GM12874 (cell line): ENCODE measurements at regions not wholly inside any gene's neighbourhood (a gene's known extent, or its start where the extent isn't known, plus 50 kb on each side); places are given as distances from the start of the nearest gene placed in this dataset.
A peak's percentile ranks its signal among the peaks of the same experiment; 100 is the strongest.

Experiments used
- TF ChIP-seq, protein P1 (sequence below): IDR thresholded peaks from 2 replicates; pipeline ENCODE4 v1.5.1; 2011; ENCODE audit warnings: low read depth, mild to moderate bottlenecking, control low read depth, low read length, moderate library complexity; ENCODE audit not compliant: insufficient read depth

DNA sequence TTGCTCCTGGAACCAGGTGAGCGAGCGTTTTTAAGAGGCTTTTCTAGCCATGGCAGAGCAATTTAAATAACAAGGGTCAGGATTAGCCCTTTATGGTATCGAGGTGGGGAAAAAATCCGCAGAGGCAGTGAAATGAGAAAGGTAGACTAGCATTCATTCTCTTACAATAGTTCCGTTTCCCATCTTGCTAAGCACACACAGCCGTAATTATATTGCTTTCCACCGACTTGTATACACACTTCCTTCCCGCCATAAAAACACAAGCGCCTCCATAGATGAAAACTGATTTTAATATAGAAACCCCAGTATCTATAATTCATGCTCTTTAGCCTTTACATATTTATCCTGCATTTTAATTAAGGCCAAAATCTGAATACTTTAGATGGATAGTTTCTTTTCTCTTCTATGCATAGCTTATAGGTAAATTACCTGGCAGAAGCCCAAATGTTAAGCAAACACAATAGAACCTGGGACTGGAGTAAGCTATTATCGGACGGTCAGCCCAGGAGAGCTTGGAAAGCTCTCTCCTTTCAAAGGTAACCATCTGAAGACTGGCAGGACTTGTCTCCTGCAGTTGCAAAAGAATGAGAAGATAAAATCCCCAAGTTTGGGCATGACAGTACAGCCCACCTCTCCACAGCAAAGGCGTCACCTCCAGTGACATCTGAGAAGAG lies 90.9 kb upstream of the MC3R start:
- TF ChIP-seq, protein P1, sequence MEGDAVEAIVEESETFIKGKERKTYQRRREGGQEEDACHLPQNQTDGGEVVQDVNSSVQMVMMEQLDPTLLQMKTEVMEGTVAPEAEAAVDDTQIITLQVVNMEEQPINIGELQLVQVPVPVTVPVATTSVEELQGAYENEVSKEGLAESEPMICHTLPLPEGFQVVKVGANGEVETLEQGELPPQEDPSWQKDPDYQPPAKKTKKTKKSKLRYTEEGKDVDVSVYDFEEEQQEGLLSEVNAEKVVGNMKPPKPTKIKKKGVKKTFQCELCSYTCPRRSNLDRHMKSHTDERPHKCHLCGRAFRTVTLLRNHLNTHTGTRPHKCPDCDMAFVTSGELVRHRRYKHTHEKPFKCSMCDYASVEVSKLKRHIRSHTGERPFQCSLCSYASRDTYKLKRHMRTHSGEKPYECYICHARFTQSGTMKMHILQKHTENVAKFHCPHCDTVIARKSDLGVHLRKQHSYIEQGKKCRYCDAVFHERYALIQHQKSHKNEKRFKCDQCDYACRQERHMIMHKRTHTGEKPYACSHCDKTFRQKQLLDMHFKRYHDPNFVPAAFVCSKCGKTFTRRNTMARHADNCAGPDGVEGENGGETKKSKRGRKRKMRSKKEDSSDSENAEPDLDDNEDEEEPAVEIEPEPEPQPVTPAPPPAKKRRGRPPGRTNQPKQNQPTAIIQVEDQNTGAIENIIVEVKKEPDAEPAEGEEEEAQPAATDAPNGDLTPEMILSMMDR, result no peak

DNA sequence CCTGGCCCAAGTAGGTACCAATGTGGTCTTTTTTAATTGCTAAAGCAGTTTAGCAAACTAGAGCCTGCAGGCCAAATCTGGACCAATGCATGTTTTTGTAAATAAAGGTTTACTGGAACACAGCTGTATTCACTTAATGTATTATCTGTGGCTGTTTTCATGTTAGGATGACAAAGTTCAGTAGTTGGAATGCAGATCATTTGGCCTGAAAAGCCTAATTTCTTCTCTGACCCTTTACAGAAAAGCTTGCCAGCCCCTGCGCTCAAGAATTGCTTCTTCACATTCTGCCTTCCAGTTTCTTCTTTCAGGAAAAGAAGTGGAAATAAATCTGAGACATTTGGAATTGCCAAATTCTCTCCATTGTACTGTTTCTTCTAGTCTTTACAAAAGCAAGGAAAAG lies 90.0 kb upstream of the MC3R start:
- TF ChIP-seq, protein P1, result no peak

DNA sequence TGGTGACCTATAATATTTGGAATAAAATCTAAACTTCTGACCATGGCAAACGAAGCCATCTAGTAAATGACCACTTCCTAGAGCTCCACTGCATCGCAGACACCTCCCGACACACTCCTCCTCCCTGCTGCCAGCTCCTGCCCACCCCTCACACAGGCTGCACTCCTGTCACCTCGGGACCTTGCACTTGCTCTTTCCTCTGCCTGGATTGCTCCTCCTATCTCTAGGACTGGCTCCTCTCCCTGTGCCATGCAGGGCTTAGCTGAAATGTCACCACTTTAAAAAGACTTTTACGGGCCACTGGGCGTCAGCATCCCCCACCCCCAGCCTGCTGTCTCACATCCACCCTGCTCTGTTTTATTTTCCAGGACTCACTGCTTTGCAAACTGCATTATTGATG lies 87.6 kb upstream of the MC3R start:
- TF ChIP-seq, protein P1, result no peak

DNA sequence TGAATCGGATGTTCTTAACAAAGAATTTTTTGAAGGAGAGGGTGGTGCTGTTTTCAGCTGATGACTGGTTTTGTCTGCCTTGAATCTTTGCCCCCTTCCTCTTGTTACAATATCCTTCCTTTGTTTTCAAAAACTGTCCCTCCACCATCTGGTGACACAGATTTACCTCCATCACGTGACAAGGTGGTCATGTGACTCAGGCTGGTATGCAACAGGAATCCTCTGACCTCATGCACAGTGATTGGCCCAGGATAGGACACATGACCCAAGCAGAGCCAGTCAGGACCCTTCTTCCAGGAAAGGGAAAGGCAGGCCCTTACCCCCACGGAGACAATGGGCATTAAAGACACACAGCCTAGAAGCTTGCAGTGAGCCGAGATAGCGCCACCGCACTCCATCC lies 84.7 kb upstream of the MC3R start:
- TF ChIP-seq, protein P1, result no peak

DNA sequence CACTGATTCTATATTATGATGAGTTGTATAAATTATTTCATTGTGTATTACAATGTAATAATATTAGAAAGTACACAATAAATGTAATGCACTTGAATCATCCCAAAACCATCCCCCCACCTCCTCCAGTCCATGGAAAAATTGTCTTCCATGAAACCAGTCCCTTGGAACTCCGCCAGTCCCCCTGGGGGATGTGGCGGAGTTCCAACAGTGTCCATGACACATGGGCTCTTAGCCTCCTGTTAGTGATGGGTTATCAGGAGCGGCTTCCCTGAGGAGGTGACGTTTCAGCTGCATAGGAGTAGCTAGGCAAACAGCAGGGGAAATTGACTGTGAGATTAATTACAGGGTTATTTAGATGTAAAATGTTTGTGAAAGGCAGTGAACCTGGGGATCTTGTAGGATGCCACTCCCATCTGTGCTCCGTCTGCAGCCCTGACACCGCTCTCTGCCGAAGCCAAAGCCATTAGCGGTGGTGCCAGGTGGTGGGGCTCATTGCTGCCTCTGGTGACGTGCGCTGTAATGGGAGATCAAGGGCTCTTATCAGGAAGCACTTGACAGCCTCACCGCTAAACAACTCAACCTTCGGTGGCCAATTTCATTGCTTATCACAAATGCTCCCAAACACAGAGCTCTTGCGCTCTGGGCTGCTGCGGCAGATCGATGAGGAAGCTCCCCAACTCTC lies 81.6 kb upstream of the MC3R start:
- TF ChIP-seq, protein P1, result no peak

DNA sequence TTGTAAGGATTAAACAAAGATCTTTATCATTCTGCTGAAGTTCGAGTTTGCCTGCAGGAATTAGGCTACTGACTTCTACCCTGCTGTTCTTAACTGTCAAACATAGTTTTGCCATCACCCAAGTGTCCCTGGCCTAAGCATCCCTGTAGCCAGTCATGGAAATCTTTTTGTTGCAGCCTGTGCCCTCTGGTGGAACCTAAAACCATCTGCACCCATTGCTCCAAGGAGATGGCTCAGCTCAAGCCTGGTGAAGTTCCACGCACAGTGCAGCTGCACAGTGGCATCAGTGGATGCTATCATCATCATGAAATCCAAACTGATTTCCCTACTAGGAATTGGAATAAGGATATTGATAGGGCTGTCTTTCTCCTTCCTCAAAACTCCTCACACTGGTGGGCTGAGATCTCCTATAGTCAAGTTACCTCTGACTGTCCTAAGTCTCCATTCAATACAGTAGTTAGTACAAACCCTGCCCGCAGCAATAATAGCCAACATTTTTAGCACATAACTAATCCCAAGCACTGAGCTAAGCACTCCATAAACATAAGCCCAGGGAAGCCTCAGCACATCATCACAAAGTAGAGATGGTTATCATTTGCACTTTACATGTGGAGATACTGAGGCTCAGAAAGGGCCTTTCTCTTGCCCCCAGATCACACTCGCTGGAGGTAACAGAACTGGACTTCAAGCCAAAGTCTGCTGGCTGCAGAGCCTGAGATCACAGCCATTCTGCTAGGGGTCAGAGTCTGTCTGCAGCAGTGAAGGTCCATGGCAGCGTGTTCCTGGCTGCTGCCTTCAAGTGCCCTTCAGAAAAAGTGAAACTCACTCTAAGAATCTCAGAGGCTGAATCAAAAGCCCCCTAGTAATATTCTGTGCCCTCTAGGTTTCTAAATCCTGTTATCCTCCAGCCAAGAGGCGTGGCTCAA lies 77.2 kb upstream of the MC3R start:
- TF ChIP-seq, protein P1, result peak; percentile 15; the same call in 1 of the 2 replicates

DNA sequence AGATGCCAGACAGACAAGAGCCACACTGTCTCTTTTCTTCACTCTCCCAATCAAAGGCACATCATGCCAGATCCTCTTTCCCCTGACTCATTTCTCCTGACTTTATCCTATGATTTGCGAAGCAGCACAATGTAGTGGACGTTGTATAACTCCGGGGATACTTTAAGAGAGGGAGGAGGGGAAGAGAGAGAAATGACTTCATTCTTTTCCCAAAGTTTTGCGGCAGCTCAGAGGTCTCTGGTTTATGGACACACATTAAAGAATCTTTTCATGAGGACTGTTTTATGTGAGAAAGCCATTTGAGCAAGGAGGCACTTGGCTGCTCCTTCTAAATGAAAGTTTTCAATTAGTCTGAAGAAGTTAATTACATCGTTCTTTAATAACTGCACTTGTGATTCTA lies 75.1 kb upstream of the MC3R start:
- TF ChIP-seq, protein P1, result no peak
